ENCODE measurements at regions not wholly inside any gene's neighbourhood (a gene's known extent, or its start where the extent isn't known, plus 50 kb on each side); places are given as distances from the start of the nearest gene placed in this dataset.

- TF ChIP-seq, protein P1, sequence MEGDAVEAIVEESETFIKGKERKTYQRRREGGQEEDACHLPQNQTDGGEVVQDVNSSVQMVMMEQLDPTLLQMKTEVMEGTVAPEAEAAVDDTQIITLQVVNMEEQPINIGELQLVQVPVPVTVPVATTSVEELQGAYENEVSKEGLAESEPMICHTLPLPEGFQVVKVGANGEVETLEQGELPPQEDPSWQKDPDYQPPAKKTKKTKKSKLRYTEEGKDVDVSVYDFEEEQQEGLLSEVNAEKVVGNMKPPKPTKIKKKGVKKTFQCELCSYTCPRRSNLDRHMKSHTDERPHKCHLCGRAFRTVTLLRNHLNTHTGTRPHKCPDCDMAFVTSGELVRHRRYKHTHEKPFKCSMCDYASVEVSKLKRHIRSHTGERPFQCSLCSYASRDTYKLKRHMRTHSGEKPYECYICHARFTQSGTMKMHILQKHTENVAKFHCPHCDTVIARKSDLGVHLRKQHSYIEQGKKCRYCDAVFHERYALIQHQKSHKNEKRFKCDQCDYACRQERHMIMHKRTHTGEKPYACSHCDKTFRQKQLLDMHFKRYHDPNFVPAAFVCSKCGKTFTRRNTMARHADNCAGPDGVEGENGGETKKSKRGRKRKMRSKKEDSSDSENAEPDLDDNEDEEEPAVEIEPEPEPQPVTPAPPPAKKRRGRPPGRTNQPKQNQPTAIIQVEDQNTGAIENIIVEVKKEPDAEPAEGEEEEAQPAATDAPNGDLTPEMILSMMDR (IDR thresholded peaks at IDR 0.05), result no peak
- no peak for TF ChIP-seq POLR2A (IDR thresholded peaks at IDR 0.05)
Observed at GRCh38 chr14:101184572-101184971, 281.1 kb upstream of the RTL1 start.
